ENCODE measurements at regions not wholly inside any gene's neighbourhood (a gene's known extent, or its start where the extent isn't known, plus 50 kb on each side); places are given as distances from the start of the nearest gene placed in this dataset.

DNA sequence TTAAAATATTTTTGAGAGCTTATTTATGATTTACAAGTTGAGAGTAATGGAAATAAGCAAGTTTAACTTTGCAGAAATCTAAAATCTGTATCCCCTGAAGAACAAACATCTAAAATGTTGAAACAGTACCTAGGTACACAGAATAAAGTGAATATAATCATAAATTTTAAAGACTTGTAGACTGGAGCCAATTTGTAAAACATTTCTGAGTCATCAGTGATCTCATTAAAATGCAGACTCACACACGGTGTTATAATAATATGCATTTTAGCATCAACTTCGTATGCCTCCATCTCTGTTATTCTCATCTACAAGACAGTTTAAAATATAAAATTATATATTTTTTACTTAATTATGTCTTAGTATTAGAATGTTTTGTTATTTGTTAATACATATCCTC is 399.5 kb upstream of the GOLIM4 start:
- Histone ChIP-seq H3F3A (ENCODE audit: insufficient read depth, low read depth) (no peaks in the 10 kb centered on the region), H3K4me2 (no peak overlapping the region), H3K36me3 (ENCODE audit: low read depth) (no peaks in the 10 kb centered on the region), H2AFZ (no peak overlapping the region), H4K20me1 (ENCODE audit: insufficient read depth) (no peaks in the 10 kb centered on the region), H3K27ac (no peak overlapping the region), H3K9me2 (ENCODE audit: insufficient read depth) (no peaks in the 10 kb centered on the region), H3K9me3 (ENCODE audit: insufficient read depth, low read depth) (no peaks in the 10 kb centered on the region), H3K79me2 (ENCODE audit: low read depth) (no peaks in the 10 kb centered on the region), H3K4me1 (replicated peaks; ENCODE audit: insufficient read depth) (no peaks in the 10 kb centered on the region), H3K27me3 (ENCODE audit: insufficient read depth, low read depth) (no peaks in the 10 kb centered on the region), H3K4me3 (no peak overlapping the region)
- DNase-seq, result no peak
- BruUV-seq (replicated peaks), result no TSS peak
- TF ChIP-seq EZH2 (IDR thresholded peaks at IDR 0.05; ENCODE audit: low read depth), result no peak
- no peak for TF ChIP-seq CTCF (conservative IDR thresholded peaks at IDR 0.05)
- CTCF ChIA-PET, result no interaction called here
- POLR2A ChIA-PET (ENCODE audit: unreplicated experiment), result interaction anchor here (0.6 kb wide), 1 partner anchor 102 kb away, joined by 3 read pairs; no protein-coding TSS in a partner anchor
- intact Hi-C loops (cut with micrococcal nuclease; ENCODE audit: unreplicated experiment), result no loop called here

- ChIA-PET POLR2A (ENCODE audit: unreplicated experiment) (no interaction called here), CTCF (interaction anchor here (0.5 kb wide), 1 partner anchor 55 kb away, joined by 4 read pairs; no protein-coding TSS in a partner anchor)
- Histone ChIP-seq H3K4me2 (no peak overlapping the region), H3K79me2 (ENCODE audit: low read depth) (no peaks in the 10 kb centered on the region), H4K20me1 (ENCODE audit: insufficient read depth) (no peaks in the 10 kb centered on the region), H3K4me1 (replicated peaks; ENCODE audit: insufficient read depth) (no peaks in the 10 kb centered on the region), H3K27me3 (ENCODE audit: insufficient read depth, low read depth) (no peaks in the 10 kb centered on the region), H3K9me3 (ENCODE audit: insufficient read depth, low read depth) (no peaks in the 10 kb centered on the region), H3K9me2 (ENCODE audit: insufficient read depth) (no peaks in the 10 kb centered on the region), H2AFZ (no peak overlapping the region), H3K27ac (no peak overlapping the region), H3F3A (ENCODE audit: insufficient read depth, low read depth) (no peaks in the 10 kb centered on the region), H3K4me3 (no peak overlapping the region), H3K36me3 (ENCODE audit: low read depth) (no peaks in the 10 kb centered on the region)
- TF ChIP-seq EZH2 (IDR thresholded peaks at IDR 0.05; ENCODE audit: low read depth) (no peak), CTCF (conservative IDR thresholded peaks at IDR 0.05) (no peak)
- DNase-seq, result no peak
- no TSS peak for BruUV-seq (replicated peaks)
- intact Hi-C loops (cut with micrococcal nuclease; ENCODE audit: unreplicated experiment), result no loop called here
Observed at GRCh38 chr3:168493412-168494205, 397.9 kb upstream of the GOLIM4 start.

- Histone ChIP-seq H3K79me2 (ENCODE audit: low read depth) (no peaks in the 10 kb centered on the region), H3K4me3 (no peak overlapping the region), H2AFZ (no peak overlapping the region), H3K4me2 (no peak overlapping the region), H3K9me3 (ENCODE audit: insufficient read depth, low read depth) (no peaks in the 10 kb centered on the region), H3F3A (ENCODE audit: insufficient read depth, low read depth) (no peaks in the 10 kb centered on the region), H3K27me3 (ENCODE audit: insufficient read depth, low read depth) (no peaks in the 10 kb centered on the region), H3K4me1 (replicated peaks; ENCODE audit: insufficient read depth) (no peaks in the 10 kb centered on the region), H3K36me3 (ENCODE audit: low read depth) (no peaks in the 10 kb centered on the region), H3K27ac (no peak overlapping the region), H4K20me1 (ENCODE audit: insufficient read depth) (no peaks in the 10 kb centered on the region), H3K9me2 (ENCODE audit: insufficient read depth) (no peaks in the 10 kb centered on the region)
- CTCF ChIA-PET, result no interaction called here
- DNase-seq, result no peak
- TF ChIP-seq EZH2 (IDR thresholded peaks at IDR 0.05; ENCODE audit: low read depth) (no peak), CTCF (conservative IDR thresholded peaks at IDR 0.05) (no peak)
- intact Hi-C loops (cut with micrococcal nuclease; ENCODE audit: unreplicated experiment), result no loop called here
- POLR2A ChIA-PET (ENCODE audit: unreplicated experiment), result no interaction called here
- BruUV-seq (replicated peaks), result no TSS peak
Observed at GRCh38 chr3:168490981-168491380, 395.3 kb upstream of the GOLIM4 start.

Data from PC-9 (cell line).